Ishikawa (cell line): ENCODE measurements at regions not wholly inside any gene's neighbourhood (a gene's known extent, or its start where the extent isn't known, plus 50 kb on each side); places are given as distances from the start of the nearest gene placed in this dataset.

Source experiments
- CEBPB ChIP-seq: IDR thresholded peaks from 2 replicates; pipeline ENCODE4 v1.6.1; 2012
- CREB1 ChIP-seq: IDR thresholded peaks from 2 replicates; pipeline ENCODE4 v1.6.1; 2012; ENCODE audit warnings: low read depth
- EGR1 ChIP-seq: IDR thresholded peaks from 2 replicates; pipeline ENCODE4 v1.6.1; 2012
- EP300 ChIP-seq: IDR thresholded peaks from 2 replicates; pipeline ENCODE4 v1.6.1; 2012; ENCODE audit warnings: borderline replicate concordance
- FOXM1 ChIP-seq: IDR thresholded peaks from 2 replicates; pipeline ENCODE4 v1.6.1; 2012; ENCODE audit warnings: low read depth, borderline replicate concordance
- MAX ChIP-seq: IDR thresholded peaks from 2 replicates; pipeline ENCODE4 v1.6.1; 2012
- RAD21 ChIP-seq: IDR thresholded peaks from 2 replicates; pipeline ENCODE4 v1.6.1; 2012; ENCODE audit warnings: low read depth
- REST ChIP-seq: IDR thresholded peaks from 2 replicates; pipeline ENCODE4 v1.6.1; 2012; ENCODE audit warnings: low read depth, mild to moderate bottlenecking
- TAF1 ChIP-seq: IDR thresholded peaks from 2 replicates; pipeline ENCODE4 v1.6.1; 2012; ENCODE audit warnings: low read depth, mild to moderate bottlenecking
- TEAD4 ChIP-seq: IDR thresholded peaks from 2 replicates; pipeline ENCODE4 v1.6.1; 2012
- YY1 ChIP-seq: IDR thresholded peaks from 2 replicates; pipeline ENCODE4 v1.6.1; 2012; ENCODE audit warnings: low read depth
- ZBTB7A ChIP-seq: IDR thresholded peaks from 2 replicates; pipeline ENCODE4 v1.6.1; 2012; ENCODE audit warnings: low read depth

- TF ChIP-seq RAD21 (no peak), EP300 (no peak), REST (no peak), TEAD4 (no peak), FOXM1 (no peak), CEBPB (no peak), MAX (no peak), YY1 (no peak), TAF1 (no peak), ZBTB7A (no peak), EGR1 (no peak), CREB1 (no peak)
Measured at GRCh38 chr3:35276568-35276967, 362.8 kb upstream of the ARPP21 start.
